DMS153 (cell line): ENCODE measurements at regions not wholly inside any gene's neighbourhood (a gene's known extent, or its start where the extent isn't known, plus 50 kb on each side); places are given as distances from the start of the nearest gene placed in this dataset.

Experiments used
- DNase-seq: peaks from one replicate; lab custom pipeline; 2025; lab: John Stamatoyannopoulos, UW

GRCh38 chr5:174412374-174412773 is 312.0 kb upstream of the MSX2 start:
- no peak for DNase-seq

- DNase-seq = no peak
These were observed 311.4 kb upstream of the MSX2 start for GRCh38 chr5:174412941-174413340.

DNA sequence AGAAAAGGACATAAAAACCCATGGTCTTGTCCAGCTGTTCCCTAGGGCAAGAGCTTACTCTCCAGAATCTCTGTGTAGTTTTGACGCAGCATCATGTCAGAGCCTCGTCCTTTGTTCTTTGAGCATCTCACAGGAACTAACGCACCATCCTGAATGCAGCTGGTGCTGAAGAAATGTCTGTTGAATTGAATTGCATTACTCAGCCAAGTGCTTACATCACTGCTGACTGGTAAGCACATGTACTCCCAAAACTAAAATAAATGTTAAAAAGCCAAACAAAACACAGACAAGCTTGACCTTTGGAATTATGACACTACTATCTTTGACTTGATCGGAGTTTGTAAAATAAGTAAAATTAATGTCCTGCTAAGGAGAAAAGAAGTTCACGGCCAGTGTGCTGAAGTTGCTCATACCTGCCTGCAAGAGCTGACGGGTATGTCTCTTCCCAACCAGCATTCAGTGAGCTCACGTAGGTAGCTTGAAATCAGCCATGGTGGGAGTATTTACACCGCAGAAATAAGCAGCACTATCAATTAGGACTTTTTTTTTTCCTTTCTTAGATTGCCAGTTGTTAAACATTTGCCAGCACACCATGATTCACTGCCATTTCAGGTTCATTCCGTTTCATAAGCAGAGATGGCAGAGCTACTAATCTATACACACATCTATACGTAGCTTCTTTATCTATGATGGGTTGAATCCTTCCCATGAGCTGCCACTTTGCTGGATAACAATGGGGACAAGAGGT is 310.6 kb upstream of the MSX2 start:
- no peak for DNase-seq

GRCh38 chr5:174414315-174414710 is 310.1 kb upstream of the MSX2 start:
- DNase-seq = no peak

GRCh38 chr5:174418809-174419539 is 305.4 kb upstream of the MSX2 start:
- DNase-seq = no peak

- peak; percentile 48 for DNase-seq
These were observed 304.7 kb upstream of the MSX2 start for GRCh38 chr5:174419540-174420132.

GRCh38 chr5:174420651-174421407 is 303.6 kb upstream of the MSX2 start:
- no peak for DNase-seq

- DNase-seq = no peak
These were observed 303.0 kb upstream of the MSX2 start for GRCh38 chr5:174421408-174421805.

DNA sequence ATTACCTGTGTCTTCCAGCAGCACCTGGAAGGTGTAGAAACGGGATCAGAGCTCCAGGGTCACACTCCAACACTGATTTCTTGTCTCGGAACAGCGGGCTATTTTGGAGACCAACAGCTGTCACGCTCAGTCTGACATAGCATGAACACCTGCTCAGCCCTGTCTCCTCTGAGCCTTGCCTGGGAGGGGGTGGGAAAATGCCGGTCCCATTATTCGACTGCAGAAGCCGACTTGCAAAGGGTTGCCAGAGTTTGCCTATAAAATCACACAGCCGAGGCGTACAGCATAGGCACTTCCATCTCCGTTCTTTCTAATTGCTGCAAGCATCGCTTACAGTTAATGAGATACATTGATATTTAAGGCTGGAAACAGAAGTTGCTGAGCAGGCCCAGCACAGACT is 300.8 kb upstream of the MSX2 start:
- no peak for DNase-seq

- no peak for DNase-seq
These were observed 299.9 kb upstream of the MSX2 start for GRCh38 chr5:174424219-174425053.

- DNase-seq = peak; percentile 32
These were observed 299.0 kb upstream of the MSX2 start for GRCh38 chr5:174425271-174425963.

- DNase-seq = no peak
These were observed 298.5 kb upstream of the MSX2 start for GRCh38 chr5:174425964-174426290.

- no peak for DNase-seq
These were observed 298.0 kb upstream of the MSX2 start for GRCh38 chr5:174426388-174426787.

DNA sequence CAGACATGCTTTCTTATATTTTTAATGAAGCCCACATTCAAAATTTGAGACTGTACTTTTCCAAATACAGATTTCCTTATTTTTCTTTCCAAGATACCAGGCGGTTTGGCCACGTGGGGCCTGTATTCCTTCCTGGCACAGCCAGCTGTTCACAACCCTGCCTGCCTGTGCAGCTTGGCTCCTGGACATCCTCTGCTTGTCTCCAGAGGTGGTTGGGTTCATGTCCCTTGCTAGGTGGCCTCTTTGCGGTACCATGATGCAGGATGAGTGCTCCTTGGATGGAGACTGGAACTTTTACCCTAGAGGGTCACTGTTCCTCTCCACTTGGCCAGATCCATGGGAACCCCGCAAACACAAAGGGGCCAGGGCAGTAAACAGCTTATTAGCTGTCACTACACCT is 297.5 kb upstream of the MSX2 start:
- no peak for DNase-seq

DNA sequence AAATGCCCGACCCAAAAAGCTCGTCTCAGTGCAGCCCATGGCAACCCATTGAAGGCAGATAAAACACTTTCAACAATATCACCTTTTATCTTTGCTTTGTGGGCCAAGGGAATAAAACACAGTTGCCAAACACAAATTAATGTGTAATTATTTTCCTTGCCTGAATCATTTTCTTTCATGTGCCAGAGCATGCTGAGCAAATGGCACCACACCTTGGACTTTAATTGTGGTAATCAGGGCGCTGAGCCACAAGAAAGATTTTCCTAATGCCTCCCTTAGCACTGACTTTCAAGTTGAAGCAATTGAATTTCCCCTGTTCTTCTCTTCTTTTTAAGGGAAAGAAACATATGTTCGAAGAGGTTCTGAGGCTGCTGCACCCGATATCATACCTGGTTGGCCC is 297.1 kb upstream of the MSX2 start:
- no peak for DNase-seq

GRCh38 chr5:174428895-174429294 is 295.5 kb upstream of the MSX2 start:
- DNase-seq = no peak

DNA sequence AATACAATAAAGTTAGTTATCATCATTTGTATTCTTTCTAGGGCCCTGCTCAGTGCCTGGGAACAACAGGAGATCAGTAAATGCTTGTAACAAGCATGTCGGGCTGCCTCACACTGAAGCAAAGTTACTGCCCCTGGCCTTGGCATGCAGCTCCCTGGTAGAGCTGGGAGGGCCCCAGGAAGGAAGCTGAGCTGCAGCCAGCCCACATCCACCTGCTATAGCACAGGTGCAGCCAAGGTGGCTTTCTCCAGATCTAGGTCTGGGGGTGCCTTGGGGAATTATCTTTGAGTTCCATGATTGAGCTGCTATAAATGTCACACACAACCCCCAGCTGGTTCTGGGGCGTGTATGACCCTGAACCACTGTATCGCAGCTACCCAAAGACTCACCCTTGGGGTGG is 293.4 kb upstream of the MSX2 start:
- DNase-seq = no peak

DNA sequence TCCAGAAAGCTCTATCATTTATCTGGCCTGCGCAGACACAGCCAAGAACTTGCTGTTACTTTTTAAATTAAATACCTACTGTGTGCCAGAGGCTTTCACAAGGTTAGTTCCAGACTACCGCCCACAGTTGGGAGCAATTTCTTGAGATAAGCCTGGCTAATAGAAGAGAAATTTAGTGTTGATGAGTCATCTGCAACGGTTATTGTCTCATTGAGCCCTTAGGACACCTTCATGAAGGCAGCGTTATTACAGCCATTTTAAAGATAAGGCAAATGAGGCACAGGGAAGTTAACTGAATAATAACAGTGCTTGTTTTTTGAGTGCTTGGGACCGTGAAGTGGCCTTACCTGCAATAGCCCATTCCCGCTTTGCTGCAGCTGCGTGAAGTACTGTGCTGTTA is 292.9 kb upstream of the MSX2 start:
- no peak for DNase-seq

DNA sequence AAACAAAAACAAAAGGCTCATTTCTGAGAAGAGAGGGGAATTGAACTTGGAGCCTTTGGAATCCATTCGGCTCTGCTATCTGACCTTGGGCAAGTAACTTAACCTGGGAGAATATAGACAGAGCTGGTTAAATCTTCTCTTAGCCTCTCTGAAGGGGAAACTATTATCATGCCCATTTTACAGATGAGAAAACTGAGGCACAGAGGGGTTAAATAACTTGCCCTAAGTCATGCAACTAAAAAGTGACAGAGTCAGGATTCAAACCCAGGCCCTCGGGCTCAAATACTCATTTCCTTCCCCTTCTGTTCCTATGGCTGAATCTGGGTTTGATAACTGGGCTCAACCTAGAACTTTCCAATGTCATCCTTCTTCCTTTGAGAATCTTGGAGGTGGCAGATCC is 291.3 kb upstream of the MSX2 start:
- no peak for DNase-seq

- no peak for DNase-seq
These were observed 287.6 kb upstream of the MSX2 start for GRCh38 chr5:174436750-174437149.

DNA sequence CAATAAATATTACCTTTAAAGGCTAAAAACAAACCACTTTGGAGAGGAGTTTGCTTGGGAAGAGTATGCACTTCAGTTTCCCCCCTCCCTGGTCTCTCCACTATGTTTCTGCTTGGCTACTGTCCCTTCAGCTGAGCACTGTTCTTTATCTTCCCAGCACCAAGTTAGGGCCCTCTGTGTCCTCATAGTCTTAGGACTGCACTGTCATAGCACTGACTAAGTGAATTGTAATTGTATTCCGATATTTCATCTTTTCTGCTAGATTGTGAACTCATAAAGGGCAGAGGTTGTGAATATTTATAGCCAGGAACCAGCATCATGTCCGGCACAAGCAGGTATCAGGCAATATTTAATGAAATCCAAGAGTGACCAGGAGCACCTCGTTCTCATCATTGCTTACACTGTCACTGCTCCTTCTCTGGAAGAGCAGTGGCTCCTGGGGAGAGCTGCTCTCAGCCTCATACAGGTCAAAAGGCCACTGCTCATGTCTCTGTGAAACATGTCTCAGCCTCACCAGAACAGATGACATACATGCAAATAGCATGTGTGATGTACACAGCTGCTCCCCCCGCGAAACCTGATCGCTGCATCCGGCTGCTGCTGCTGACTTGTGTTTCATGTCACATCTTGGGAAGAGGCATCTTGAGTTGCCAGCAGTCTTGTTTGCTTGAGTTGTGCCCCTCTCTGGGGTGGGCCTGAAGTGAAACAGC is 279.7 kb upstream of the MSX2 start:
- no peak for DNase-seq
